Natural killer cell (primary cell): ENCODE measurements at regions not wholly inside any gene's neighbourhood (a gene's known extent, or its start where the extent isn't known, plus 50 kb on each side); places are given as distances from the start of the nearest gene placed in this dataset.
A peak's percentile ranks its signal among the peaks of the same experiment; 100 is the strongest.

Experiments
- ATAC-seq, 3 donors: fragments of 150-1000 bp in 2 of 3; fragments of 200-7000 bp in 1 of 3; cut with Tn5 transposase; 1 replicate in 1 of 3; 2 replicates in 2 of 3; pipeline ENCODE4 v1.10.0; 2021; ENCODE audit warnings: mild to moderate bottlenecking in 2 of 3, moderate library complexity in 2 of 3
- DNase-seq, 2 donors: peaks; one replicate each; pipeline versions ENCODE4 v3.0.0 to v3.0.0-alpha.2; 2013 to 2021; ENCODE audit warnings: mixed read lengths in 1 of 2
- H3K27ac ChIP-seq: one replicate; pipeline ENCODE4 v1.5.1; 2013; ENCODE audit warnings: mild to moderate bottlenecking, low read length
- H3K27me3 ChIP-seq: one replicate; pipeline ENCODE4 v1.6.1; 2013; ENCODE audit warnings: low read length; ENCODE audit not compliant: control insufficient read depth, insufficient read depth
- H3K36me3 ChIP-seq: one replicate; pipeline ENCODE4 v1.6.1; 2013; ENCODE audit warnings: low read length; ENCODE audit not compliant: control insufficient read depth, insufficient read depth
- H3K4me1 ChIP-seq: one replicate; pipeline ENCODE4 v1.6.1; 2013; ENCODE audit warnings: low read length; ENCODE audit not compliant: control insufficient read depth, insufficient read depth
- H3K4me3 ChIP-seq: one replicate; pipeline ENCODE4 v1.5.1; 2013; ENCODE audit warnings: low read length
- H3K9me3 ChIP-seq: one replicate; pipeline ENCODE4 v1.6.1; 2013; ENCODE audit warnings: low read length; ENCODE audit not compliant: control insufficient read depth, insufficient read depth
- H3K27ac Mint-ChIP-seq, 2 donors: one replicate each; pipeline ENCODE4 v1.8.0; 2022; ENCODE audit warnings: mild to moderate bottlenecking in 2 of 2, mixed read lengths in 2 of 2, moderate library complexity in 1 of 2
- H3K27me3 Mint-ChIP-seq, 2 donors: one replicate each; pipeline ENCODE4 v1.8.0; 2022; ENCODE audit warnings: low read depth in 2 of 2, mixed read lengths in 2 of 2
- H3K36me3 Mint-ChIP-seq: one replicate; pipeline ENCODE4 v1.8.0; 2022; ENCODE audit warnings: mixed read lengths
- H3K4me1 Mint-ChIP-seq, 2 donors: one replicate each; pipeline ENCODE4 v1.8.0; 2022; ENCODE audit warnings: mixed read lengths in 2 of 2
- H3K4me3 Mint-ChIP-seq: one replicate; pipeline ENCODE4 v1.8.0; 2022; ENCODE audit warnings: mild to moderate bottlenecking, moderate library complexity, mixed read lengths
- H3K9me3 Mint-ChIP-seq, 2 donors: one replicate each; pipeline ENCODE4 v1.8.0; 2022; ENCODE audit warnings: mixed read lengths in 2 of 2
- WGBS: methylation state at CpG from one replicate; pipeline ENCODE4 v1.1.7; 2013; ENCODE audit warnings: missing lambda C conversion rate; ENCODE audit not compliant: insufficient coverage; 5-methylcytosine and 5-hydroxymethylcytosine counted together
- intact Hi-C: fragments of 100-400 bp; cut with micrococcal nuclease; formaldehyde crosslinking; loops from one replicate; pipeline ENCODE4 v1.14.2; 2022
- TF ChIP-seq, protein P1 (sequence below): fragments of 200-600 bp; IDR thresholded peaks from one replicate; pipeline ENCODE4 v1.8.0; 2022; ENCODE audit warnings: antibody characterized with exemption

DNA sequence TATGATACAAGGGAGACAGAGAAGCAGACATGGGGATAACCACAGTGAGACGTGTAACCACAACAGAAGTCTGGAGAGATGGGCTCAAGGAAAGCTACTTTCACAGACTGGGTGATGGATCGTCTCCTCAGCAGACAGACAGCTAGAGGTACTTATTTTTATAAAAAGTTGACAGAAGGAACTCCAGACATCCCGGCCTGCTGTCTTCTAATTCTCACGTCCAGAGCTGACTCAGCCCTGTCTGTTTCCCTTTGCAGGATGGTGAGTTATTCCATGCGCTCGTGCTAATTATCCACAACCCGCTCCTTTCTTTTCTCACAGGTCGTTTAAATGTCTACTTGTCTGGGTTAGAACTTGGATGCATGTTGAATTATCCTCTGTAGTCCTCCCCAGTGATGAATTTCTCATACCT is 304.5 kb downstream of the CWC27 start:
- ATAC-seq (no peak), DNase-seq (no peak)
- WGBS: 60% methylated on average over 4 of the region's 8 CpGs
- Histone ChIP-seq H3K27me3 (no peaks in the 10 kb centered on the region), H3K9me3 (no peaks in the 10 kb centered on the region), H3K4me1 (no peaks in the 10 kb centered on the region), H3K36me3 (no peaks in the 10 kb centered on the region), H3K27ac (no peak overlapping the region), H3K4me3 (no peak overlapping the region)
- Mint-ChIP-seq H3K27ac (no peak overlapping the region), H3K4me3 (no peak overlapping the region), H3K36me3 (no peaks in the 10 kb centered on the region), H3K27me3 (peaks cover 8 to 14% of the 10 kb centered on the region in 2 donors), H3K4me1 (no peaks in the 10 kb centered on the region), H3K9me3 (no peaks in the 10 kb centered on the region)
- TF ChIP-seq, protein P1, sequence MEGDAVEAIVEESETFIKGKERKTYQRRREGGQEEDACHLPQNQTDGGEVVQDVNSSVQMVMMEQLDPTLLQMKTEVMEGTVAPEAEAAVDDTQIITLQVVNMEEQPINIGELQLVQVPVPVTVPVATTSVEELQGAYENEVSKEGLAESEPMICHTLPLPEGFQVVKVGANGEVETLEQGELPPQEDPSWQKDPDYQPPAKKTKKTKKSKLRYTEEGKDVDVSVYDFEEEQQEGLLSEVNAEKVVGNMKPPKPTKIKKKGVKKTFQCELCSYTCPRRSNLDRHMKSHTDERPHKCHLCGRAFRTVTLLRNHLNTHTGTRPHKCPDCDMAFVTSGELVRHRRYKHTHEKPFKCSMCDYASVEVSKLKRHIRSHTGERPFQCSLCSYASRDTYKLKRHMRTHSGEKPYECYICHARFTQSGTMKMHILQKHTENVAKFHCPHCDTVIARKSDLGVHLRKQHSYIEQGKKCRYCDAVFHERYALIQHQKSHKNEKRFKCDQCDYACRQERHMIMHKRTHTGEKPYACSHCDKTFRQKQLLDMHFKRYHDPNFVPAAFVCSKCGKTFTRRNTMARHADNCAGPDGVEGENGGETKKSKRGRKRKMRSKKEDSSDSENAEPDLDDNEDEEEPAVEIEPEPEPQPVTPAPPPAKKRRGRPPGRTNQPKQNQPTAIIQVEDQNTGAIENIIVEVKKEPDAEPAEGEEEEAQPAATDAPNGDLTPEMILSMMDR: no peak
- intact Hi-C loops: no loop called here

DNA sequence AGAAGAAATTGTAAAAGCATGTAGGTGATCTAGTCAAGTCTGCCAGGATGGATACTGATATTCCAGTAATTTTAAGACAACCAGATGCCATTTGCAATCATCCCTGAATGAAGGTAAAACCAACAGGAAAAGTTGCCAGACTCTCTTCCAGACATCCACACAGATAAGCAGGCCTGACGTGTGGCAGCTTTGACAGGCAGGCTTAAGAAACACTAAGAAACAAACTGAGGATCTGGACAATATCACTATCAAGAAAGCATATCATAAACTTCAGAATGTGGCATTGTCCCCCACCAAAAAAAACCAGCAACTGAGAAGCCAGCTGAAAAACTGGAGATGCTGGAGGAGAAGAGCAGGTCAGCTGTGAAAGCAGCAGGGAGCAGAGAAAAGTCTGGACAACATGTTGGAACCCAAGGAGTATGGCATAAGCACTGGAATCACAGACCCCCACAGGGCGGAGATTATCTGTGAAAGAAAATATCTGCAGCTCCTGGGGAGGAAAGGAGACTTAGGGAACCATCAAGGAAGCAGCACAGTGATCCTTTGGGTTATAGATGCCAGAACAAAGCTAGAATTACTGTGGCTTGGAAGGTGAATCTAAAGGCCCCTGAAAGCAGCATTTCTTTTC is 307.0 kb downstream of the CWC27 start:
- Mint-ChIP-seq H3K36me3 (no peaks in the 10 kb centered on the region), H3K9me3 (no peaks in the 10 kb centered on the region), H3K4me3 (no peak overlapping the region), H3K27me3 (peaks cover 6 to 13% of the 10 kb centered on the region in 2 donors), H3K4me1 (no peaks in the 10 kb centered on the region), H3K27ac (no peak overlapping the region)
- Histone ChIP-seq H3K4me1 (no peaks in the 10 kb centered on the region), H3K27ac (no peak overlapping the region), H3K27me3 (no peaks in the 10 kb centered on the region), H3K4me3 (no peak overlapping the region), H3K36me3 (no peaks in the 10 kb centered on the region), H3K9me3 (no peaks in the 10 kb centered on the region)
- 96% methylated on average over 2 of the region's 2 CpGs for WGBS
- no peak for ATAC-seq
- TF ChIP-seq, protein P1: peak; percentile 11
- intact Hi-C loops: no loop called here
- no peak for DNase-seq

DNA sequence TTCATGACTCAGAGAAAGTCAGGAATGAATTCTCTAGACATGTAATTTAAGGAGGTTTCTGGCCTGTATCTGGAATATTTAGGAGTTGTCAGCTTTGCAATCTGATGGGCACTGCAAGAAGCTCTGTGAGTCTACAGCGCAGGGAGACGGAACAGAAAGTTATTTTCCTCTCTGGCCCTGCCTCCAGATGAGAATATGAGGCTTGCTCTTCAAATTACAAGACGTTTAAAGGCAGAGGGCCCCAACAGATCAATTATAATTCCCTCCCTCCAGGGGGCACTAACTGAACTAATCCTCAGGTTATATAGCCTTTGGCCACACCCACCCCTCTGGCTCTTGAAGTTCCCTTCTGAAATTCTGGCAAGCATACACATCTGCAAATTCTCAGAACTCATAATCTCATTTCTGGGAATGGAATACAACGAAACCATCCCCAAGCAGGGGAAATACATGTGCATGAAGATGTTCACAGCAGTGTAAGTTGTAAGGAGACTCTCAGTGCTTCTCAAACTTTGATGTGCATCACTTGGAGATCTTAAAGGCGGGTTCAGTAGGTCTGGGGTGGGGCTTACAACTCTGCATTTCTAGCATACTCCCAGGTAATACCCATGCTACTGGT is 307.6 kb downstream of the CWC27 start:
- H3K4me3 Mint-ChIP-seq: no peak overlapping the region
- intact Hi-C loops: no loop called here
- ATAC-seq (peak; percentile 68 to 73 (median 70)), DNase-seq (peak in 1 of 2 donors; percentile 80)
- H3K4me1 Mint-ChIP-seq: no peaks in the 10 kb centered on the region
- H3K9me3 Mint-ChIP-seq: no peaks in the 10 kb centered on the region
- H3K36me3 Mint-ChIP-seq: no peaks in the 10 kb centered on the region
- 51% methylated on average over 5 of the region's 5 CpGs for WGBS
- Histone ChIP-seq H3K36me3 (no peaks in the 10 kb centered on the region), H3K9me3 (no peaks in the 10 kb centered on the region), H3K4me3 (no peak overlapping the region), H3K4me1 (no peaks in the 10 kb centered on the region), H3K27me3 (no peaks in the 10 kb centered on the region), H3K27ac (no peak overlapping the region)
- peaks cover 6 to 13% of the 10 kb centered on the region in 2 donors for H3K27me3 Mint-ChIP-seq
- TF ChIP-seq, protein P1: peak; percentile 18
- H3K27ac Mint-ChIP-seq: no peak overlapping the region

DNA sequence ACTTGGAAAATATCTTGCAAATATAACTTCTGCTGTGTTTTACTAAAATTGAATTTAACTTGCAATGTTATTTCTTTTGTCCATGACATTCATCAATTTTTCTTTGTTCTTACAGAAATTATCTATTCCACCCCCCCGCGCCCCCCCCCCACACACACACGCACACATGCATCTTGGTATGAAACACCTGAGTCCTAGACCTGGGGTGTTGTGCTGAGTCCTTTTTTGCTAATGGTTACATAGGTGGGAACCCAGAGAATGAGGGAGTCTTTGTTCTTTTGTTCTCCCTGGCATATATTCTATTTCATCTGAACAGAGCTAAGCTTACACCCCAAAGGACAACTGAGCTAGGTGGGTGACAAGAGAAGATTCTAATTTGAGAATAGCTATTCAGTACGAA is 308.9 kb downstream of the CWC27 start:
- ATAC-seq (no peak), DNase-seq (no peak)
- no peak overlapping the region for H3K4me3 ChIP-seq
- H3K4me1 ChIP-seq: no peaks in the 10 kb centered on the region
- TF ChIP-seq, protein P1: no peak
- intact Hi-C loops: no loop called here
- no peaks in the 10 kb centered on the region for H3K9me3 ChIP-seq
- no peaks in the 10 kb centered on the region for H3K9me3 Mint-ChIP-seq
- H3K27me3 Mint-ChIP-seq: peaks cover 6 to 13% of the 10 kb centered on the region in 2 donors
- H3K4me1 Mint-ChIP-seq: no peaks in the 10 kb centered on the region
- no peaks in the 10 kb centered on the region for H3K36me3 Mint-ChIP-seq
- H3K36me3 ChIP-seq: no peaks in the 10 kb centered on the region
- H3K27me3 ChIP-seq: no peaks in the 10 kb centered on the region
- H3K4me3 Mint-ChIP-seq: no peak overlapping the region
- 100% methylated on average over 1 of the region's 4 CpGs for WGBS
- no peak overlapping the region for H3K27ac Mint-ChIP-seq
- H3K27ac ChIP-seq: no peak overlapping the region
